ENCODE measurements at regions not wholly inside any gene's neighbourhood (a gene's known extent, or its start where the extent isn't known, plus 50 kb on each side); places are given as distances from the start of the nearest gene placed in this dataset.
"Not testable (repeated sequence)": the region's sequence is repeated elsewhere in the genome, so short reads cannot be mapped to it uniquely, and the experiment has no call there.

- Mint-ChIP-seq H3K27ac (no peak overlapping the region), H3K4me3 (no peak overlapping the region), H3K9me3 (no peaks in the 10 kb centered on the region), H3K4me1 (ENCODE audit: low read depth) (peaks cover 11% of the 10 kb centered on the region), H3K27me3 (peaks cover 7% of the 10 kb centered on the region), H3K36me3 (ENCODE audit: low read depth) (no peaks in the 10 kb centered on the region)
- intact Hi-C loops (cut with micrococcal nuclease) = loop anchor here (10.0 kb wide), 1 partner anchor 272 kb away; no protein-coding TSS in a partner anchor
Observed at GRCh38 chr6:137976430-137976829, 109.4 kb downstream of the TNFAIP3 start.

- H3K27me3 Mint-ChIP-seq = peaks cover 6% of the 10 kb centered on the region
- peaks cover 11% of the 10 kb centered on the region for H3K4me1 Mint-ChIP-seq (ENCODE audit: low read depth)
- intact Hi-C loops (cut with micrococcal nuclease) = loop anchor here (10.0 kb wide), 1 partner anchor 272 kb away; no protein-coding TSS in a partner anchor
- no peaks in the 10 kb centered on the region for H3K9me3 Mint-ChIP-seq
- no peaks in the 10 kb centered on the region for H3K36me3 Mint-ChIP-seq (ENCODE audit: low read depth)
- H3K4me3 Mint-ChIP-seq = no peak overlapping the region
- H3K27ac Mint-ChIP-seq = no peak overlapping the region
Observed at GRCh38 chr6:137977206-137977605, 110.1 kb downstream of the TNFAIP3 start.

GRCh38 chr6:137977814-137978213, 110.8 kb downstream of the TNFAIP3 start:
- peaks cover 16% of the 10 kb centered on the region for H3K4me1 Mint-ChIP-seq (ENCODE audit: low read depth)
- no peak overlapping the region for H3K4me3 Mint-ChIP-seq
- H3K9me3 Mint-ChIP-seq = no peaks in the 10 kb centered on the region
- no peak overlapping the region for H3K27ac Mint-ChIP-seq
- peaks cover 6% of the 10 kb centered on the region for H3K27me3 Mint-ChIP-seq
- no peaks in the 10 kb centered on the region for H3K36me3 Mint-ChIP-seq (ENCODE audit: low read depth)
- intact Hi-C loops (cut with micrococcal nuclease) = loop anchor here (10.0 kb wide), 1 partner anchor 273 kb away; no protein-coding TSS in a partner anchor

GRCh38 chr6:137978252-137978896, 111.3 kb downstream of the TNFAIP3 start:
- Mint-ChIP-seq H3K27ac (no peak overlapping the region), H3K36me3 (ENCODE audit: low read depth) (no peaks in the 10 kb centered on the region), H3K27me3 (peaks cover 6% of the 10 kb centered on the region), H3K4me3 (no peak overlapping the region), H3K4me1 (ENCODE audit: low read depth) (peaks cover 17% of the 10 kb centered on the region), H3K9me3 (no peaks in the 10 kb centered on the region)
- intact Hi-C loops (cut with micrococcal nuclease) = loop anchor here (10.0 kb wide), 1 partner anchor 274 kb away; no protein-coding TSS in a partner anchor

- peaks cover 17% of the 10 kb centered on the region for H3K4me1 Mint-ChIP-seq (ENCODE audit: low read depth)
- H3K9me3 Mint-ChIP-seq; H3K36me3 Mint-ChIP-seq (ENCODE audit: low read depth); H3K27me3 Mint-ChIP-seq; H3K4me3 Mint-ChIP-seq; H3K27ac Mint-ChIP-seq: not testable (repeated sequence)
- intact Hi-C loops (cut with micrococcal nuclease) = loop anchor here (10.0 kb wide), 1 partner anchor 274 kb away; no protein-coding TSS in a partner anchor
Observed at GRCh38 chr6:137979263-137979662, 112.2 kb downstream of the TNFAIP3 start.

GRCh38 chr6:137980777-137981176, 113.7 kb downstream of the TNFAIP3 start:
- Mint-ChIP-seq H3K27ac (no peak overlapping the region), H3K27me3 (peaks cover 6% of the 10 kb centered on the region), H3K4me1 (ENCODE audit: low read depth) (peaks cover 6% of the 10 kb centered on the region), H3K36me3 (ENCODE audit: low read depth) (no peaks in the 10 kb centered on the region), H3K9me3 (no peaks in the 10 kb centered on the region), H3K4me3 (no peak overlapping the region)
- intact Hi-C loops (cut with micrococcal nuclease) = no loop called here

GRCh38 chr6:137981758-137982157, 114.7 kb downstream of the TNFAIP3 start:
- H3K9me3 Mint-ChIP-seq = no peaks in the 10 kb centered on the region
- H3K36me3 Mint-ChIP-seq (ENCODE audit: low read depth) = no peaks in the 10 kb centered on the region
- peaks cover 6% of the 10 kb centered on the region for H3K4me1 Mint-ChIP-seq (ENCODE audit: low read depth)
- no peak overlapping the region for H3K4me3 Mint-ChIP-seq
- H3K27me3 Mint-ChIP-seq = peaks cover 6% of the 10 kb centered on the region
- no peak overlapping the region for H3K27ac Mint-ChIP-seq
- intact Hi-C loops (cut with micrococcal nuclease) = no loop called here

- H3K36me3 Mint-ChIP-seq (ENCODE audit: low read depth) = no peaks in the 10 kb centered on the region
- peaks cover 9% of the 10 kb centered on the region for H3K27me3 Mint-ChIP-seq
- H3K4me3 Mint-ChIP-seq = no peak overlapping the region
- peaks cover 6% of the 10 kb centered on the region for H3K4me1 Mint-ChIP-seq (ENCODE audit: low read depth)
- intact Hi-C loops (cut with micrococcal nuclease) = no loop called here
- no peaks in the 10 kb centered on the region for H3K9me3 Mint-ChIP-seq
- H3K27ac Mint-ChIP-seq = no peak overlapping the region
Observed at GRCh38 chr6:137982418-137983189, 115.5 kb downstream of the TNFAIP3 start.

- Mint-ChIP-seq H3K9me3 (peaks cover 6% of the 10 kb centered on the region), H3K4me1 (ENCODE audit: low read depth) (peaks cover 6% of the 10 kb centered on the region), H3K27ac (no peak overlapping the region), H3K36me3 (ENCODE audit: low read depth) (no peaks in the 10 kb centered on the region), H3K27me3 (peaks cover 9% of the 10 kb centered on the region), H3K4me3 (no peak overlapping the region)
- intact Hi-C loops (cut with micrococcal nuclease) = no loop called here
Observed at GRCh38 chr6:137983269-137983668, 116.2 kb downstream of the TNFAIP3 start.

- H3K27ac Mint-ChIP-seq = no peak overlapping the region
- H3K9me3 Mint-ChIP-seq = peaks cover 12% of the 10 kb centered on the region
- intact Hi-C loops (cut with micrococcal nuclease) = no loop called here
- H3K27me3 Mint-ChIP-seq = peaks cover 14% of the 10 kb centered on the region
- H3K4me1 Mint-ChIP-seq (ENCODE audit: low read depth) = no peaks in the 10 kb centered on the region
- no peak overlapping the region for H3K4me3 Mint-ChIP-seq
- H3K36me3 Mint-ChIP-seq (ENCODE audit: low read depth) = no peaks in the 10 kb centered on the region
Observed at GRCh38 chr6:137989664-137990063, 117.6 kb downstream of the PERP start.

- Mint-ChIP-seq H3K27ac (no peak overlapping the region), H3K4me3 (no peak overlapping the region), H3K9me3 (peaks cover 10% of the 10 kb centered on the region), H3K27me3 (peaks cover 5% of the 10 kb centered on the region), H3K4me1 (ENCODE audit: low read depth) (no peaks in the 10 kb centered on the region), H3K36me3 (ENCODE audit: low read depth) (no peaks in the 10 kb centered on the region)
- intact Hi-C loops (cut with micrococcal nuclease) = no loop called here
Observed at GRCh38 chr6:137995371-137995770, 111.8 kb downstream of the PERP start.

- Mint-ChIP-seq H3K36me3 (ENCODE audit: low read depth) (no peaks in the 10 kb centered on the region), H3K27me3 (peaks cover 1% of the 10 kb centered on the region), H3K9me3 (peaks cover 10% of the 10 kb centered on the region), H3K4me3 (no peak overlapping the region), H3K27ac (no peak overlapping the region), H3K4me1 (ENCODE audit: low read depth) (no peaks in the 10 kb centered on the region)
- intact Hi-C loops (cut with micrococcal nuclease) = no loop called here
Observed at GRCh38 chr6:137998461-137999019, 108.7 kb downstream of the PERP start.

- intact Hi-C loops (cut with micrococcal nuclease) = loop anchor here (5.0 to 10.0 kb wide), 3 partner anchors 48 to 338 kb away; no protein-coding TSS in a partner anchor
- H3K27me3 Mint-ChIP-seq = no peaks in the 10 kb centered on the region
- peaks cover 10% of the 10 kb centered on the region for H3K9me3 Mint-ChIP-seq
- no peaks in the 10 kb centered on the region for H3K36me3 Mint-ChIP-seq (ENCODE audit: low read depth)
- H3K4me3 Mint-ChIP-seq = no peak overlapping the region
- no peak overlapping the region for H3K27ac Mint-ChIP-seq
- no peaks in the 10 kb centered on the region for H3K4me1 Mint-ChIP-seq (ENCODE audit: low read depth)
Observed at GRCh38 chr6:137999815-138000214, 107.4 kb downstream of the PERP start.

- Mint-ChIP-seq H3K4me3 (no peak overlapping the region), H3K9me3 (peaks cover 10% of the 10 kb centered on the region), H3K4me1 (ENCODE audit: low read depth) (no peaks in the 10 kb centered on the region), H3K36me3 (ENCODE audit: low read depth) (no peaks in the 10 kb centered on the region), H3K27ac (no peak overlapping the region), H3K27me3 (peaks cover 2% of the 10 kb centered on the region)
- intact Hi-C loops (cut with micrococcal nuclease) = loop anchor here (1.0 to 10.0 kb wide), 4 partner anchors 49 to 339 kb away; no protein-coding TSS in a partner anchor
Observed at GRCh38 chr6:138000941-138001340, 106.3 kb downstream of the PERP start.
